ENCODE measurements at regions not wholly inside any gene's neighbourhood (a gene's known extent, or its start where the extent isn't known, plus 50 kb on each side); places are given as distances from the start of the nearest gene placed in this dataset.
"Not testable (repeated sequence)": the region's sequence is repeated elsewhere in the genome, so short reads cannot be mapped to it uniquely, and the experiment has no call there.

- Histone ChIP-seq H3K9me3 (ENCODE audit: control insufficient read depth in 2 of 2, insufficient read depth in 1 of 2, low read length in 1 of 2) (no peaks in the 10 kb centered on the region), H3K27ac (ENCODE audit: low read depth in 1 of 2, low read length in 1 of 2) (no peak overlapping the region), H3K27me3 (ENCODE audit: control insufficient read depth in 2 of 2, insufficient read depth in 1 of 2, low read length in 1 of 2) (no peaks in the 10 kb centered on the region), H3K36me3 (ENCODE audit: control insufficient read depth in 2 of 2, insufficient read depth in 2 of 2, low read length in 1 of 2) (no peaks in the 10 kb centered on the region), H3K4me3 (ENCODE audit: low read length in 2 of 2) (no peak overlapping the region), H3K4me1 (ENCODE audit: control insufficient read depth in 2 of 2, insufficient read depth in 2 of 2, low read length in 2 of 2) (no peaks in the 10 kb centered on the region)
- WGBS, result 95% methylated on average over 4 of the region's 4 CpGs
- no peak for DNase-seq (ENCODE audit: low read depth in 6 of 9, low spot score in 9 of 9)
Measured at GRCh38 chr2:195146761-195147541, 510.1 kb upstream of the SLC39A10 start.

GRCh38 chr2:195138435-195138834, 518.6 kb upstream of the SLC39A10 start:
- Histone ChIP-seq H3K4me3 (ENCODE audit: low read length in 2 of 2) (no peak overlapping the region), H3K4me1 (ENCODE audit: control insufficient read depth in 2 of 2, insufficient read depth in 2 of 2, low read length in 2 of 2) (no peaks in the 10 kb centered on the region), H3K9me3 (ENCODE audit: control insufficient read depth in 2 of 2, insufficient read depth in 1 of 2, low read length in 1 of 2) (no peaks in the 10 kb centered on the region), H3K27me3 (ENCODE audit: control insufficient read depth in 2 of 2, insufficient read depth in 1 of 2, low read length in 1 of 2) (no peaks in the 10 kb centered on the region), H3K27ac (ENCODE audit: low read depth in 1 of 2, low read length in 1 of 2) (no peak overlapping the region), H3K36me3 (ENCODE audit: control insufficient read depth in 2 of 2, insufficient read depth in 2 of 2, low read length in 1 of 2) (no peaks in the 10 kb centered on the region)
- no peak for DNase-seq (ENCODE audit: low read depth in 6 of 9, low spot score in 9 of 9)
- WGBS, result 98% methylated on average over 7 of the region's 7 CpGs

GRCh38 chr2:195125889-195126288, 531.1 kb upstream of the SLC39A10 start:
- not testable (repeated sequence) for H3K4me1 ChIP-seq (ENCODE audit: control insufficient read depth in 2 of 2, insufficient read depth in 2 of 2, low read length in 2 of 2); H3K27me3 ChIP-seq (ENCODE audit: control insufficient read depth in 2 of 2, insufficient read depth in 1 of 2, low read length in 1 of 2); H3K4me3 ChIP-seq (ENCODE audit: low read length in 2 of 2); H3K27ac ChIP-seq (ENCODE audit: low read depth in 1 of 2, low read length in 1 of 2); DNase-seq (ENCODE audit: low read depth in 6 of 9, low spot score in 9 of 9); H3K36me3 ChIP-seq (ENCODE audit: control insufficient read depth in 2 of 2, insufficient read depth in 2 of 2, low read length in 1 of 2); H3K9me3 ChIP-seq (ENCODE audit: control insufficient read depth in 2 of 2, insufficient read depth in 1 of 2, low read length in 1 of 2)
- WGBS, result 96% methylated on average over 3 of the region's 3 CpGs

GRCh38 chr2:195124391-195125079, 532.5 kb upstream of the SLC39A10 start:
- Histone ChIP-seq H3K27ac (ENCODE audit: low read depth in 1 of 2, low read length in 1 of 2) (no peak overlapping the region), H3K27me3 (ENCODE audit: control insufficient read depth in 2 of 2, insufficient read depth in 1 of 2, low read length in 1 of 2) (no peaks in the 10 kb centered on the region), H3K9me3 (ENCODE audit: control insufficient read depth in 2 of 2, insufficient read depth in 1 of 2, low read length in 1 of 2) (no peaks in the 10 kb centered on the region), H3K36me3 (ENCODE audit: control insufficient read depth in 2 of 2, insufficient read depth in 2 of 2, low read length in 1 of 2) (no peaks in the 10 kb centered on the region), H3K4me3 (ENCODE audit: low read length in 2 of 2) (no peak overlapping the region), H3K4me1 (ENCODE audit: control insufficient read depth in 2 of 2, insufficient read depth in 2 of 2, low read length in 2 of 2) (no peaks in the 10 kb centered on the region)
- no peak for DNase-seq (ENCODE audit: low read depth in 6 of 9, low spot score in 9 of 9)
- 95% methylated on average over 10 of the region's 10 CpGs for WGBS

GRCh38 chr2:195122653-195123052, 534.4 kb upstream of the SLC39A10 start:
- 94% methylated on average over 1 of the region's 1 CpG for WGBS
- DNase-seq (ENCODE audit: low read depth in 6 of 9, low spot score in 9 of 9), result no peak
- Histone ChIP-seq H3K4me3 (ENCODE audit: low read length in 2 of 2) (no peak overlapping the region), H3K4me1 (ENCODE audit: control insufficient read depth in 2 of 2, insufficient read depth in 2 of 2, low read length in 2 of 2) (no peaks in the 10 kb centered on the region), H3K9me3 (ENCODE audit: control insufficient read depth in 2 of 2, insufficient read depth in 1 of 2, low read length in 1 of 2) (no peaks in the 10 kb centered on the region), H3K27ac (ENCODE audit: low read depth in 1 of 2, low read length in 1 of 2) (no peak overlapping the region), H3K36me3 (ENCODE audit: control insufficient read depth in 2 of 2, insufficient read depth in 2 of 2, low read length in 1 of 2) (no peaks in the 10 kb centered on the region), H3K27me3 (ENCODE audit: control insufficient read depth in 2 of 2, insufficient read depth in 1 of 2, low read length in 1 of 2) (no peaks in the 10 kb centered on the region)

- 91% methylated on average over 3 of the region's 3 CpGs for WGBS
- Histone ChIP-seq H3K4me1 (ENCODE audit: control insufficient read depth in 2 of 2, insufficient read depth in 2 of 2, low read length in 2 of 2) (no peaks in the 10 kb centered on the region), H3K27ac (ENCODE audit: low read depth in 1 of 2, low read length in 1 of 2) (no peak overlapping the region)
Measured at GRCh38 chr2:195121341-195121740, 535.7 kb upstream of the SLC39A10 start.

GRCh38 chr2:195119231-195119630, 537.8 kb upstream of the SLC39A10 start:
- Histone ChIP-seq H3K27me3 (ENCODE audit: control insufficient read depth in 2 of 2, insufficient read depth in 1 of 2, low read length in 1 of 2) (no peaks in the 10 kb centered on the region), H3K9me3 (ENCODE audit: control insufficient read depth in 2 of 2, insufficient read depth in 1 of 2, low read length in 1 of 2) (peaks cover 0 to 5% of the 10 kb centered on the region in 2 donors), H3K4me3 (ENCODE audit: low read length in 2 of 2) (no peak overlapping the region), H3K4me1 (ENCODE audit: control insufficient read depth in 2 of 2, insufficient read depth in 2 of 2, low read length in 2 of 2) (no peaks in the 10 kb centered on the region), H3K36me3 (ENCODE audit: control insufficient read depth in 2 of 2, insufficient read depth in 2 of 2, low read length in 1 of 2) (no peaks in the 10 kb centered on the region), H3K27ac (ENCODE audit: low read depth in 1 of 2, low read length in 1 of 2) (no peak overlapping the region)
- no peak for DNase-seq (ENCODE audit: low read depth in 6 of 9, low spot score in 9 of 9)

More at GRCh38 chr2:195121341-195121740, 535.7 kb upstream of the SLC39A10 start:
- H3K27me3 ChIP-seq (ENCODE audit: control insufficient read depth in 2 of 2, insufficient read depth in 1 of 2, low read length in 1 of 2), result no peaks in the 10 kb centered on the region
- DNase-seq (ENCODE audit: low read depth in 6 of 9, low spot score in 9 of 9), result no peak
- no peaks in the 10 kb centered on the region for H3K36me3 ChIP-seq (ENCODE audit: control insufficient read depth in 2 of 2, insufficient read depth in 2 of 2, low read length in 1 of 2)
- H3K4me3 ChIP-seq (ENCODE audit: low read length in 2 of 2), result no peak overlapping the region
- no peaks in the 10 kb centered on the region for H3K9me3 ChIP-seq (ENCODE audit: control insufficient read depth in 2 of 2, insufficient read depth in 1 of 2, low read length in 1 of 2)

GRCh38 chr2:195118276-195118675, 538.8 kb upstream of the SLC39A10 start:
- H3K36me3 ChIP-seq (ENCODE audit: control insufficient read depth in 2 of 2, insufficient read depth in 2 of 2, low read length in 1 of 2), result no peaks in the 10 kb centered on the region
- no peak overlapping the region for H3K27ac ChIP-seq (ENCODE audit: low read depth in 1 of 2, low read length in 1 of 2)
- no peaks in the 10 kb centered on the region for H3K27me3 ChIP-seq (ENCODE audit: control insufficient read depth in 2 of 2, insufficient read depth in 1 of 2, low read length in 1 of 2)
- WGBS, result 93% methylated on average over 3 of the region's 3 CpGs
- no peak for DNase-seq (ENCODE audit: low read depth in 6 of 9, low spot score in 9 of 9)
- no peak overlapping the region for H3K4me3 ChIP-seq (ENCODE audit: low read length in 2 of 2)
- peaks cover 0 to 5% of the 10 kb centered on the region in 2 donors for H3K9me3 ChIP-seq (ENCODE audit: control insufficient read depth in 2 of 2, insufficient read depth in 1 of 2, low read length in 1 of 2)
- no peaks in the 10 kb centered on the region for H3K4me1 ChIP-seq (ENCODE audit: control insufficient read depth in 2 of 2, insufficient read depth in 2 of 2, low read length in 2 of 2)

GRCh38 chr2:195117011-195117410, 540.0 kb upstream of the SLC39A10 start:
- Histone ChIP-seq H3K4me3 (ENCODE audit: low read length in 2 of 2) (no peak overlapping the region), H3K9me3 (ENCODE audit: control insufficient read depth in 2 of 2, insufficient read depth in 1 of 2, low read length in 1 of 2) (peaks cover 0 to 5% of the 10 kb centered on the region in 2 donors), H3K27me3 (ENCODE audit: control insufficient read depth in 2 of 2, insufficient read depth in 1 of 2, low read length in 1 of 2) (no peaks in the 10 kb centered on the region), H3K4me1 (ENCODE audit: control insufficient read depth in 2 of 2, insufficient read depth in 2 of 2, low read length in 2 of 2) (no peaks in the 10 kb centered on the region), H3K27ac (ENCODE audit: low read depth in 1 of 2, low read length in 1 of 2) (no peak overlapping the region), H3K36me3 (ENCODE audit: control insufficient read depth in 2 of 2, insufficient read depth in 2 of 2, low read length in 1 of 2) (no peaks in the 10 kb centered on the region)
- no peak for DNase-seq (ENCODE audit: low read depth in 6 of 9, low spot score in 9 of 9)

Data from thymus (tissue), 11 donors.